ENCODE measurements at regions not wholly inside any gene's neighbourhood (a gene's known extent, or its start where the extent isn't known, plus 50 kb on each side); places are given as distances from the start of the nearest gene placed in this dataset.
"Not testable (repeated sequence)": the region's sequence is repeated elsewhere in the genome, so short reads cannot be mapped to it uniquely, and the experiment has no call there.

- DNase-seq, result no peak
Observed at GRCh38 chr4:66516940-66517339, 846.7 kb upstream of the EPHA5 start.

DNA sequence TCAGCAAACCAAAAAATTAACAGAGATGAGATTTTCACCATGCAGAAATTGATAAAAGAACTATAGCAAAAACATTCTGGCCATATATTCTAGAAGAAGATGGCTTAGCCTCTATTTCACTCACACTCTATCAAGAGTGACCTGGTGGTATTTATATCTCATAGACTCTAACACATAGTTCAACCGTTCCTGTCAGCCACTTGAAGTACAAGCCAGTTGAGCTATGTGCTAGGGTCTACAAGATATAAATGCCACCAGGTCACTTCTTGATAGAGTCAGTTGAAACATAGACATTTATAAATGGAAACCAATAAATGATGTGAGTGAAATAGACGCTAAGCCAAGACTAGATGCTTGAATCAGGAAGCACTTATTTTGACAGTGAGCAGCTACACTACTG, 836.7 kb upstream of the EPHA5 start:
- DNase-seq, result no peak

- DNase-seq, result no peak
Observed at GRCh38 chr4:66501997-66502396, 831.7 kb upstream of the EPHA5 start.

DNA sequence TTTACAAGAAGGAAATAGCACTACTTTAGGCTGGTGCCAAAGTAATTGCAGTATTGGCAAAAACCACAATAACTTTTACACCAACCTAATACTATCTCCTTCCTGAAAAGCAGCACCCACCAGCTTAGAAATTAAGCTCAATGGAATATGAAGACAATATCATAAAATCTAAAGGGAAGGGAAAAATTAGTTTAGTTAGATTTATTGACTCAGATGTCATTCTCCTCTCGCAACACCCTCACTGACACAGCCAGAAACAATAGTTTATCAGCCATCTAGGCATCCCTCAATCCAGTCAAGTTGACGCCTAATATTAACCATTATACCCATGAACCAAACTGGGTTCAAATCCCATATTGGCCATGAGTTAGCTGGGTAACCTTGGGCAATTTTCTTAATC, 820.4 kb upstream of the EPHA5 start:
- DNase-seq, result no peak

DNA sequence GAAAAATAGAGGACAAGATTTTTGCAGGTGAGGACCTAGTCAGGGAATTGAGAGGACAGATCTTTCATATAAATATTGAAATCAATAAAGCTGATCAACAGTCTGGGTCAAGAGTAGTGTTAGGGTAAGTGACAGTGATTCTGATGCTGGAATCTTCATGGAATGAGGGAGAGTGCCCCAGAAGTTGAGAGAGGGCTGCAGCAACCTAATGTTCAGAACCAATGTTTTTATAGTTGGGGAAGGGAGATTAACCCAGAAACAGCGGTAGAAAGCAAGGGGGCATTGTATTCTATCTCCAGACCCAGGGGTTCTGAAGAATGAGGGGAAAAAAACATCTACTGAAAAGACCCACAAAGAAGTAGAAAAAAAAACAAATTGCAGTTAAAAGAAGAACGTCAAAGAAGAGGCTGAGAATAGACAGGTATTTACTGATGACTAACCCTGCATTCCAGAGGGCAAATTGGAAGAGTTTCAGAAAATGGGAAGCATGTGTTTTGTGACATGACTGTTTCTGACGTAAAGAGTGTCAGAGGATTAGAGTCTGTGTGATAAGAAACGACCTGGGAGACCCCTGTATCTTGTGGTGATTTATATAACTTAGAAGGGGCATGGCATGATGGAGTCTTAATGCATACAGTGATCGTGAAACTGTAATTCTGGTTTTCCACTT, 819.6 kb upstream of the EPHA5 start:
- no peak for DNase-seq

- no peak for DNase-seq
Observed at GRCh38 chr4:66489370-66489769, 819.1 kb upstream of the EPHA5 start.

GRCh38 chr4:66486068-66486467, 815.8 kb upstream of the EPHA5 start:
- DNase-seq, result no peak

DNA sequence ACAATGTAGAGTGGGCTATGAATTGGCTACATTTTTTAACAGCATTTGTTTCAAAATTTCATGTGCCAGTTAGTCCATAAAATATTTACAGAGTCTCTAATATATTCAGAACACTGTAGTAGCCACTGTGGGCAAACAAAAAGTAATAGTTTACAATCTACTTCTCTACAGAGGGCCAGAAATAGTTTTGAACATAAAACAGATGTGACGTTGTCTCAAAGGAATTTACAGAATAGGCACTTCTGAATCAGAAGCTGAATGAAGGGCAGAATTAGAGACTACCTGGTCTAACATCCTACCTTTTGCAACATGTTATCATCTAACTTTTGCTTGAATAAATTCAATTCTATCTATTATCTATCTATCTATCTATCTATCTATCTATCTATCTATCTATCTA, 811.9 kb upstream of the EPHA5 start:
- DNase-seq, result no peak

DNA sequence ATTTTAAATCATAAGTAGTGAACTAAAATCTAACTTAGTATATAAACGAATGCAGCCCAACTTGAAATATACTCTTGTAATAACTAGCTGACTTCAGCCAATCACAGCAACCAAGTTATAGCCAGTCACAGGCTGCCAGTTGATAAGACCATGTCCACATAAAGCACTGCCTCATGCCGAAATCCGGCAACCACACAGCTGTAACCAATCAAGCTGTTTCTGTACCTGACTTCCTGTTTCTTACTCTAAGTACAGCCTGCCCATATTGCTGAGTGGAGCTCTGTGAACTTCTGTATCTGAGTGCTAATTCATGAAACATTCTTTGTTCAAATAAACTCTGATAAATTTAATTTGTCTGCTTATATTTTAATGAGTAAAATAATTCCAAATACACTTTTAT, 805.3 kb upstream of the EPHA5 start:
- no peak for DNase-seq

GRCh38 chr4:66465111-66465510, 794.8 kb upstream of the EPHA5 start:
- DNase-seq, result no peak

DNA sequence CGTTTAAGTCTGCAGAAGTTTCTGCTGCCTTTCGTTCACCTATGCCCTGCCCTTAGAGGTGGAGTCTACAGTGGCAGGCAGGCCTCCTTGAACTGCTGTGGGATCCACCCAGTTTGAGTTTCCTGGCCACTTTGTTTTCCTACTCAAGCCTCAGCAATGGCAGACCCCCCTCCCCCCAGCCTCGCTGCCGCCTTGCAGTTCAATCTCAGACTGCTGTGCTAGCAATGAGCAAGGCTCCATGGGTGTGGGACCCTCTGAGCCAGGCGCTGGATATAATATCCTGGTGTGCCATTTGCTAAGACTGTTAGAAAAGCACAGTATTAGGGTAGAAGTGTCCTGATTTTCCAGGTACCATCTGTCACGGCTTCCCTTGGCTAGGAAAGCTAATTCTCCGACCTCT, 792.6 kb upstream of the EPHA5 start:
- not testable (repeated sequence) for DNase-seq

DNA sequence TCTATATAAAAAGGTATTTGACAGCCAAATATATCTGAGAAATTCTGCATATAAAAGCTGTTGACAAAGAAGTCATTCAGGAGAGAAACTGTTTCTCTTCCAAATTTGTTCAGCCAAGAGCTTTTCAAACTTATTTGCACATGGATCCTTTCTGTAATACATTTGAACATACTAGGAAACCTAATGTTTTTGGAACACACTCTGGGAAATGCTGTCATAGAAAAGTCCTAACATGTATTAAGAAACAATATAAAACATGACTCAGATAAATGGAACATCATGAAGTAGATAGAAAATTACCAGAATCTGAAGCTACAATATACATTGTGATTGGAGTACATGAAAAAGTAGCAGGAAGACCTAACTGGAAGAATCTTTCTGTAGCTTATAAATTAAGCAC, 781.5 kb upstream of the EPHA5 start:
- no peak for DNase-seq

DNA sequence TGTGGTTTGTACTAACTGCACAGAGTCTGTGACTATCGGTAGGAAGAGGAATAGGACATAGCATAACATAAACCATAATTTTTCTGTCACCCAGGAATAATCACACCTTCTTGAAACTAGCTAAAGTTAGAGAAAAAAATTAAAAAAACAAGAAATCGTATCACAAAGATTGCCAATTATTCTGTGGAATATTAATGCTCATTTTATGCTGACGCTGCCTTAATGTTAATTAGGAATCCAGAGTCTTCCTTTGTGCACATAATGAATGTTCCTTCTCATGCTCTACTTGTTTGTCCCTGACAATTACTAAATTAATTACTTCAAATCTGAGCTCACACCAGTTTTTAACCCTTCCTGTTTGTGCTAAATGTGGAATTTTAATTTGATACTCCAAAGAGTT, 772.7 kb upstream of the EPHA5 start:
- DNase-seq, result no peak

DNA sequence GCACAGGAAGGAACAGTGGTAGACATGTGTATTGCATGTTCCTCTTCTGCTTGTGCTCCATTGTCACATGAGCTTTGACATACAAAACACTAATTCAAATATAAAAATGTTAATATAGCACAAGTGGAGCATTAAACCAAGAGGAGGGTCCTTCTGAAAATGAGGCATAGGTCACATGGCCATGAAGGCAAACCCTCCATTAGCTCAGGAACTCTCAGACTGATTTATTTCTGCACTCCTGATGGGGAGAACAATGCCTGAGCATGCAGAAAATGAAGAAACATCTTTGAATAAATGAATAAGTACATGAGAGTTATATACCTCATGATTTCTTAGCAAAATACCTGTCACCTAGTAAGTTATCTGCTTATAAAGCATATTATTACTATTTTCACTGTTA, 769.2 kb upstream of the EPHA5 start:
- no peak for DNase-seq

DNA sequence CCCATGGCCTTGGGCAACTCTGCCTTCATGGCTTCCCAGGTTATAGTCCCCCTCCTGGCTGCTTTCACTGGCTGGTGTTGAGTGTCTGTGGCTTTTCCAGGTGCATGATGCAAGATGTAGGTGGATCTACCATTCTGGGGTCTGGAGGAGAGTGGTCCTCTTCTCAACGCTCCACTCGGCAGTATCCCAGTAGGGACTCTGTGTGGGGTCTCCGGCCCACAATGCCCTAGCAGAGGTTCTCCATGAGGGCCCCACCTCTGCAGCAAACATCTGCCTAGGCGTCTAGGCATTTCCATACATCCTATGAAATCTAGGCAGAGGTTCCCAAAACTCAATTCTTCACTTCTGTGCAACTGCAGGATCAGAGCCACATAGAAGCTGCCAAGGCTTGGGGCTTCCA, 763.4 kb upstream of the EPHA5 start:
- no peak for DNase-seq

- DNase-seq, result no peak
Observed at GRCh38 chr4:66430856-66431255, 760.6 kb upstream of the EPHA5 start.

GRCh38 chr4:66429276-66429675, 759.0 kb upstream of the EPHA5 start:
- no peak for DNase-seq

GRCh38 chr4:66416425-66416824, 746.1 kb upstream of the EPHA5 start:
- no peak for DNase-seq

GRCh38 chr4:66404141-66404540, 733.9 kb upstream of the EPHA5 start:
- no peak for DNase-seq

GRCh38 chr4:66376921-66377320, 706.6 kb upstream of the EPHA5 start:
- no peak for DNase-seq

- no peak for DNase-seq
Observed at GRCh38 chr4:66376396-66376795, 706.1 kb upstream of the EPHA5 start.

- no peak for DNase-seq
Observed at GRCh38 chr4:66373268-66373667, 703.0 kb upstream of the EPHA5 start.

DNA sequence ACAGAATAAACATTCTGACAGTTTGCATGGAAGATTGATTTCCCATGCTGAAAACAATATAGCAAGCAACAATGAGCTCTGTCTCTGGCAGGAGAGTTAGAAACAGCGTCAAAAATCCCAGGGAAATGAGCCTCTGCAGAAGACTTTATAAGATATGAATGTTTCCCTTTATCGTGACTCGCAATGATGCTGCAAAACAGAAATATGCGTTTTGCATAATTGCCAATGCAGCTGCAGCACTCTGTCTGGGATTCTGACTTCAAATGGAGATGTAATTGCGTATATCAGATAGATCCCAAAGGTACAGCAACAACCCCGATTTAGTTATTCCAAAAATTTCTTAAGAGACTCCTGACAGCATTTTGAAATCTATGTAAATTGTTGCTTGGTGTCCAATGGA, 702.4 kb upstream of the EPHA5 start:
- DNase-seq, result no peak

GRCh38 chr4:66367043-66367660, 696.9 kb upstream of the EPHA5 start:
- DNase-seq, result no peak

GRCh38 chr4:66360395-66360794, 690.1 kb upstream of the EPHA5 start:
- DNase-seq, result not testable (repeated sequence)
